ENCODE measurements at regions not wholly inside any gene's neighbourhood (a gene's known extent, or its start where the extent isn't known, plus 50 kb on each side); places are given as distances from the start of the nearest gene placed in this dataset.

DNA sequence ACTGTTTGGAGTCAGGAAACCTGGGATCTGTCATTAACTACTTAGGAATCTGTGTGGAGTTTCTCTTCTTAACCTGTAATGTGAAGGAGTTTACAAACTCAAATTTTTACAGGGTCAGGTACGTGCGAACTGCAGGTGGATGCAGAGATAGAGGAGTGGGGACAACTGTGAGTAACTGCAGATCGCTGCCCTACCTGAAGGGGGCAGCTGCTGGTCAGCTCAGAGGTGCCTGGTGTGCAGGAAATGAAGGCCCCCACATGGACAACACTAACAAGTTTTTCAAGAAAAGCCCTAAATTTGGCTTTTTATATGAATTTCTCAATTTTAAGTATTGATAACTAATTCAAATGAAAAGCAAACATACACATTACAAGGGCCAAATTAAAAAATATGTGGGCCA, 380.0 kb downstream of the REEP3 start:
- Histone ChIP-seq H3K4me1 (ENCODE audit: insufficient read depth) (no peaks in the 10 kb centered on the region), H4K20me1 (replicated peaks; ENCODE audit: insufficient read depth) (no peaks in the 10 kb centered on the region)
- peak; percentile 88 for ATAC-seq

GRCh38 chr10:63901881-63902280, 380.7 kb downstream of the REEP3 start:
- H3K4me3 ChIP-seq: no peak overlapping the region
- no peaks in the 10 kb centered on the region for H3K79me2 ChIP-seq (replicated peaks; ENCODE audit: insufficient read depth)
- no peak overlapping the region for H2AFZ ChIP-seq
- H3K36me3 ChIP-seq (ENCODE audit: insufficient read depth): no peaks in the 10 kb centered on the region
- H3K27ac ChIP-seq (ENCODE audit: low read depth): no peak overlapping the region
- H3F3A ChIP-seq (replicated peaks; ENCODE audit: low read depth): no peaks in the 10 kb centered on the region
- Mint-ChIP-seq H3K4me1 (no peaks in the 10 kb centered on the region), H3K9me3 (no peaks in the 10 kb centered on the region; the same call in 2 of the 3 replicates), H3K4me3 (no peak overlapping the region), H3K36me3 (ENCODE audit: low read depth) (no peaks in the 10 kb centered on the region), H3K27ac (no peak overlapping the region), H3K27me3 (ENCODE audit: insufficient read depth, low read depth, poor library complexity) (peaks cover 2% of the 10 kb centered on the region)
- DNase-seq (ENCODE audit: low spot score): no peak
- no peaks in the 10 kb centered on the region for H3K9me2 ChIP-seq (ENCODE audit: insufficient read depth)
- H3K4me2 ChIP-seq: no peak overlapping the region
- no peaks in the 10 kb centered on the region for H4K20me1 ChIP-seq (replicated peaks; ENCODE audit: insufficient read depth)
- H3K27me3 ChIP-seq (ENCODE audit: insufficient read depth): no peaks in the 10 kb centered on the region
- no peak for ATAC-seq
- no peaks in the 10 kb centered on the region for H3K4me1 ChIP-seq (ENCODE audit: insufficient read depth)
- TF ChIP-seq NANOG (IDR thresholded peaks at IDR 0.05; ENCODE audit: borderline replicate concordance): no peak
- TF ChIP-seq CREB1 (CRISPR knock-in tag; IDR thresholded peaks at IDR 0.05; ENCODE audit: low read depth): no peak
- TF ChIP-seq EZH2phosphoT487 (IDR thresholded peaks at IDR 0.05; ENCODE audit: unreplicated experiment): no peak
- TF ChIP-seq POLR2AphosphoS5 (IDR thresholded peaks at IDR 0.05; ENCODE audit: low read depth): no peak
- no peak for TF ChIP-seq ZNF114 (CRISPR knock-in tag; IDR thresholded peaks at IDR 0.05)
- TF ChIP-seq CTCF (conservative IDR thresholded peaks at IDR 0.05; ENCODE audit: low read depth in 2 of 2): no peak
- no peak for TF ChIP-seq ZNF462 (CRISPR knock-in tag; IDR thresholded peaks at IDR 0.05)
- TF ChIP-seq EZH2 (IDR thresholded peaks at IDR 0.05; ENCODE audit: low read depth, unreplicated experiment): no peak
- no peak for TF ChIP-seq ZNF331 (CRISPR knock-in tag; IDR thresholded peaks at IDR 0.05; ENCODE audit: low read depth)

More for the DNA sequence above, 380.0 kb downstream of the REEP3 start:
- Mint-ChIP-seq H3K27ac (no peak overlapping the region), H3K4me3 (no peak overlapping the region), H3K9me3 (no peaks in the 10 kb centered on the region; the same call in 2 of the 3 replicates), H3K36me3 (ENCODE audit: low read depth) (no peaks in the 10 kb centered on the region), H3K27me3 (ENCODE audit: insufficient read depth, low read depth, poor library complexity) (peaks cover 2% of the 10 kb centered on the region), H3K4me1 (no peaks in the 10 kb centered on the region)
- H3K4me2 ChIP-seq: no peak overlapping the region
- H3K27me3 ChIP-seq (ENCODE audit: insufficient read depth): no peaks in the 10 kb centered on the region
- H3K27ac ChIP-seq (ENCODE audit: low read depth): no peak overlapping the region
- TF ChIP-seq POLR2AphosphoS5 (IDR thresholded peaks at IDR 0.05; ENCODE audit: low read depth): no peak
- TF ChIP-seq CTCF (conservative IDR thresholded peaks at IDR 0.05; ENCODE audit: low read depth in 2 of 2): peak; percentile 76 to 82
- H2AFZ ChIP-seq: no peak overlapping the region
- H3K36me3 ChIP-seq (ENCODE audit: insufficient read depth): no peaks in the 10 kb centered on the region
- H3K9me2 ChIP-seq (ENCODE audit: insufficient read depth): no peaks in the 10 kb centered on the region
- DNase-seq (ENCODE audit: low spot score): peak; percentile 64
- no peaks in the 10 kb centered on the region for H3K79me2 ChIP-seq (replicated peaks; ENCODE audit: insufficient read depth)
- H3F3A ChIP-seq (replicated peaks; ENCODE audit: low read depth): no peaks in the 10 kb centered on the region
- H3K4me3 ChIP-seq: no peak overlapping the region
